Liver (tissue), 8 donors: ENCODE measurements at regions not wholly inside any gene's neighbourhood (a gene's known extent, or its start where the extent isn't known, plus 50 kb on each side); places are given as distances from the start of the nearest gene placed in this dataset.

Experiments
- DNase-seq: peaks from one replicate; pipeline ENCODE4 v3.0.0-alpha.2; 2017; ENCODE audit warnings: low spot score
- H3K27ac ChIP-seq, 2 donors: one replicate each; pipeline ENCODE4 v1.7.0; 2013; ENCODE audit warnings: inconsistent platforms in 2 of 2, low read length in 2 of 2, control low read depth in 1 of 2, low read depth in 1 of 2, mild to moderate bottlenecking in 1 of 2
- H3K27me3 ChIP-seq, 4 donors: one replicate each; pipeline versions ENCODE4 v1.6.1 to v1.7.0; 2013; ENCODE audit warnings: low read length in 3 of 4, inconsistent platforms in 1 of 4, mild to moderate bottlenecking in 1 of 4, moderate library complexity in 1 of 4; ENCODE audit not compliant: control insufficient read depth in 4 of 4, insufficient read depth in 4 of 4
- H3K36me3 ChIP-seq, 4 donors: one replicate each; pipeline versions ENCODE4 v1.6.1 to v1.7.0; 2013; ENCODE audit warnings: low read length in 3 of 4, mild to moderate bottlenecking in 3 of 4, low read depth in 1 of 4, moderate library complexity in 1 of 4; ENCODE audit not compliant: control insufficient read depth in 4 of 4, insufficient read depth in 3 of 4
- H3K4me1 ChIP-seq, 4 donors: one replicate each; pipeline versions ENCODE4 v1.6.1 to v1.7.0; 2013; ENCODE audit warnings: low read length in 3 of 4, mild to moderate bottlenecking in 3 of 4, moderate library complexity in 1 of 4; ENCODE audit not compliant: control insufficient read depth in 4 of 4, insufficient read depth in 4 of 4
- H3K4me3 ChIP-seq, 3 donors: one replicate each; pipeline versions ENCODE4 v1.6.1 to v1.7.0; 2013; ENCODE audit warnings: low read length in 3 of 3, control low read depth in 1 of 3, low read depth in 1 of 3, mild to moderate bottlenecking in 1 of 3
- H3K9ac ChIP-seq, 2 donors: one replicate each; pipeline ENCODE4 v1.7.0; 2013; ENCODE audit warnings: low read length in 2 of 2, mild to moderate bottlenecking in 2 of 2, moderate library complexity in 2 of 2, control low read depth in 1 of 2, low read depth in 1 of 2
- H3K9me3 ChIP-seq, 4 donors: one replicate each; pipeline versions ENCODE4 v1.6.1 to v1.7.0; 2013; ENCODE audit warnings: low read length in 3 of 4; ENCODE audit not compliant: control insufficient read depth in 4 of 4
- EGR1 ChIP-seq, 2 donors: IDR thresholded peaks; 2 replicates each; pipeline ENCODE4 v1.6.1; 2016 to 2018; ENCODE audit warnings: antibody characterized with exemption in 2 of 2, low read depth in 2 of 2
- FOXA1 ChIP-seq: IDR thresholded peaks from 2 replicates; pipeline ENCODE4 v1.6.1; 2016; ENCODE audit warnings: antibody characterized with exemption
- FOXA2 ChIP-seq: IDR thresholded peaks from 2 replicates; pipeline ENCODE4 v1.6.1; 2016; ENCODE audit warnings: antibody characterized with exemption
- GABPA ChIP-seq, 2 donors: IDR thresholded peaks in 1 of 2; conservative IDR thresholded peaks in 1 of 2; 2 replicates each; pipeline ENCODE4 v1.6.1; 2016; ENCODE audit warnings: antibody characterized with exemption in 2 of 2, mild to moderate bottlenecking in 1 of 2, moderate library complexity in 1 of 2
- HNF4A ChIP-seq, 2 donors: conservative IDR thresholded peaks; 2 replicates each; pipeline ENCODE4 v1.6.1; 2016; ENCODE audit warnings: antibody characterized with exemption in 2 of 2, mild to moderate bottlenecking in 2 of 2
- HNF4G ChIP-seq: IDR thresholded peaks from 2 replicates; pipeline ENCODE4 v1.6.1; 2016; ENCODE audit warnings: antibody characterized with exemption
- JUND ChIP-seq, 2 donors: IDR thresholded peaks; 2 replicates each; pipeline ENCODE4 v1.6.1; 2016; ENCODE audit warnings: antibody characterized with exemption in 2 of 2
- NR2F2 ChIP-seq: IDR thresholded peaks from 2 replicates; pipeline ENCODE4 v1.6.1; 2016; ENCODE audit warnings: antibody characterized with exemption
- RAD21 ChIP-seq, 2 donors: IDR thresholded peaks; 2 replicates each; pipeline ENCODE4 v1.6.1; 2016; ENCODE audit warnings: antibody characterized with exemption in 2 of 2, mild to moderate bottlenecking in 2 of 2
- RXRA ChIP-seq, 2 donors: IDR thresholded peaks; 2 replicates each; pipeline ENCODE4 v1.6.1; 2017 to 2018; ENCODE audit warnings: antibody characterized with exemption in 2 of 2, mild to moderate bottlenecking in 1 of 2
- SP1 ChIP-seq: IDR thresholded peaks from 2 replicates; pipeline ENCODE4 v1.6.1; 2018; ENCODE audit warnings: antibody characterized with exemption, mild to moderate bottlenecking
- TAF1 ChIP-seq: conservative IDR thresholded peaks from 2 replicates; pipeline ENCODE4 v1.6.1; 2016; ENCODE audit warnings: antibody characterized with exemption, mild to moderate bottlenecking
- YY1 ChIP-seq: IDR thresholded peaks from 2 replicates; pipeline ENCODE4 v1.6.1; 2016; ENCODE audit warnings: antibody characterized with exemption, mild to moderate bottlenecking
- WGBS: extraction: QIAGEN DNeasy Blood & Tissue Kit; methylation state at CpG from one replicate; pipeline ENCODE4 v1.1.7; 2013; 5-methylcytosine and 5-hydroxymethylcytosine counted together
- TF ChIP-seq, protein P1 (sequence below): fragments of 150-350 bp; IDR thresholded peaks from 2 replicates; pipeline ENCODE4 v1.5.1; 2017; ENCODE audit warnings: improper control_type of control experiment, low read depth, low read length; ENCODE audit not compliant: missing input control
- TF ChIP-seq, protein P2 (sequence below): IDR thresholded peaks from 2 replicates; pipeline ENCODE4 v1.6.1; 2016; ENCODE audit warnings: antibody characterized with exemption
- TF ChIP-seq, protein P3 (sequence below): IDR thresholded peaks from 2 replicates; pipeline ENCODE4 v1.6.1; 2016; ENCODE audit warnings: antibody characterized with exemption
- TF ChIP-seq, protein P4 (sequence below): IDR thresholded peaks from 2 replicates; pipeline ENCODE4 v1.6.1; 2016; ENCODE audit warnings: antibody characterized with exemption
- TF ChIP-seq, protein P5 (sequence below): IDR thresholded peaks from 2 replicates; pipeline ENCODE4 v1.6.1; 2016; ENCODE audit warnings: antibody characterized with exemption, mild to moderate bottlenecking
- donor health status: healthy.
- donor health status: healthy.
- donor health status: healthy.
- donor health status: healthy.
- donor health status: healthy.

DNA sequence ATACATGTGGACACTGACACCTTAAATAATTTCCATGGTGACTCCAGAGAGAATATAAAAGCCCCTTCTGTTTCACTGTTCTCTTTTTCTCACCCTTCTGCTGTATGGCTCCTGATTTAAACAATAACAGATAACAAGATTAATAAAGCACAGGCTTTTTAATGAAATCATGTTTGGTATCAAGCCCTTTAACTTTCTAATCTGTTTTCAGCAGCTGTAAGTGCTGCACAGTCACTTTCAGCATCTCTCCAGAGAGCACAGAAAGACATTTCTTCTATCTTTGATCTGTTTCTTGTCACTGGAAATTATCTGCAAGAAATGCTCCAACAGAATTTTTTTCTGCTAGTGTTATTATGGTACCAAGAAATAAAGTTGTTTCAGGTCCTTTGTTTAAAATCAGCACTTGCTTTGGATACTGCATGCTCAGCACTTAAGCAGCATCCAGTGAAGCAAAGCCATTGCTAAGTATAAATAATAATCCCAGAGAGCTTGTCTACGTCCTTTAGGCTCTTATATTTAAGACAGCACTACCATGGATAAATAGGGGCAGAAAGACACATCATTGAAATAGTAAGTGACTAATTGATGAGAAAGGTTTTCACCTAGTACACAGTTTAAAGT, 134.2 kb upstream of the CARD18 start:
- Histone ChIP-seq H3K36me3 (no peaks in the 10 kb centered on the region), H3K4me3 (no peak overlapping the region), H3K9me3 (no peaks in the 10 kb centered on the region), H3K9ac (no peak overlapping the region), H3K27me3 (no peaks in the 10 kb centered on the region), H3K4me1 (no peaks in the 10 kb centered on the region), H3K27ac (no peak overlapping the region)
- WGBS = 46% methylated on average over 1 of the region's 1 CpG
- DNase-seq = no peak
- TF ChIP-seq, protein P1, sequence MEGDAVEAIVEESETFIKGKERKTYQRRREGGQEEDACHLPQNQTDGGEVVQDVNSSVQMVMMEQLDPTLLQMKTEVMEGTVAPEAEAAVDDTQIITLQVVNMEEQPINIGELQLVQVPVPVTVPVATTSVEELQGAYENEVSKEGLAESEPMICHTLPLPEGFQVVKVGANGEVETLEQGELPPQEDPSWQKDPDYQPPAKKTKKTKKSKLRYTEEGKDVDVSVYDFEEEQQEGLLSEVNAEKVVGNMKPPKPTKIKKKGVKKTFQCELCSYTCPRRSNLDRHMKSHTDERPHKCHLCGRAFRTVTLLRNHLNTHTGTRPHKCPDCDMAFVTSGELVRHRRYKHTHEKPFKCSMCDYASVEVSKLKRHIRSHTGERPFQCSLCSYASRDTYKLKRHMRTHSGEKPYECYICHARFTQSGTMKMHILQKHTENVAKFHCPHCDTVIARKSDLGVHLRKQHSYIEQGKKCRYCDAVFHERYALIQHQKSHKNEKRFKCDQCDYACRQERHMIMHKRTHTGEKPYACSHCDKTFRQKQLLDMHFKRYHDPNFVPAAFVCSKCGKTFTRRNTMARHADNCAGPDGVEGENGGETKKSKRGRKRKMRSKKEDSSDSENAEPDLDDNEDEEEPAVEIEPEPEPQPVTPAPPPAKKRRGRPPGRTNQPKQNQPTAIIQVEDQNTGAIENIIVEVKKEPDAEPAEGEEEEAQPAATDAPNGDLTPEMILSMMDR = no peak
- TF ChIP-seq YY1 = no peak
- TF ChIP-seq GABPA (IDR thresholded peaks at IDR 0.05 in 1 of 2, conservative IDR thresholded peaks at IDR 0.05 in 1 of 2) = no peak
- TF ChIP-seq EGR1 (IDR thresholded peaks at IDR 0.05; ENCODE audit: low read depth in 2 of 2) = no peak
- no peak for TF ChIP-seq TAF1
- TF ChIP-seq, protein P2, sequence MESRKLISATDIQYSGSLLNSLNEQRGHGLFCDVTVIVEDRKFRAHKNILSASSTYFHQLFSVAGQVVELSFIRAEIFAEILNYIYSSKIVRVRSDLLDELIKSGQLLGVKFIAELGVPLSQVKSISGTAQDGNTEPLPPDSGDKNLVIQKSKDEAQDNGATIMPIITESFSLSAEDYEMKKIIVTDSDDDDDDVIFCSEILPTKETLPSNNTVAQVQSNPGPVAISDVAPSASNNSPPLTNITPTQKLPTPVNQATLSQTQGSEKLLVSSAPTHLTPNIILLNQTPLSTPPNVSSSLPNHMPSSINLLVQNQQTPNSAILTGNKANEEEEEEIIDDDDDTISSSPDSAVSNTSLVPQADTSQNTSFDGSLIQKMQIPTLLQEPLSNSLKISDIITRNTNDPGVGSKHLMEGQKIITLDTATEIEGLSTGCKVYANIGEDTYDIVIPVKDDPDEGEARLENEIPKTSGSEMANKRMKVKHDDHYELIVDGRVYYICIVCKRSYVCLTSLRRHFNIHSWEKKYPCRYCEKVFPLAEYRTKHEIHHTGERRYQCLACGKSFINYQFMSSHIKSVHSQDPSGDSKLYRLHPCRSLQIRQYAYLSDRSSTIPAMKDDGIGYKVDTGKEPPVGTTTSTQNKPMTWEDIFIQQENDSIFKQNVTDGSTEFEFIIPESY = no peak
- no peak for TF ChIP-seq HNF4G
- TF ChIP-seq FOXA2 = no peak
- TF ChIP-seq RXRA (IDR thresholded peaks at IDR 0.05) = no peak
- TF ChIP-seq, protein P3, sequence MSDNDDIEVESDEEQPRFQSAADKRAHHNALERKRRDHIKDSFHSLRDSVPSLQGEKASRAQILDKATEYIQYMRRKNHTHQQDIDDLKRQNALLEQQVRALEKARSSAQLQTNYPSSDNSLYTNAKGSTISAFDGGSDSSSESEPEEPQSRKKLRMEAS = no peak
- no peak for TF ChIP-seq FOXA1
- no peak for TF ChIP-seq RAD21 (IDR thresholded peaks at IDR 0.05)
- no peak for TF ChIP-seq NR2F2
- TF ChIP-seq SP1 = no peak
- TF ChIP-seq JUND (IDR thresholded peaks at IDR 0.05) = no peak
- TF ChIP-seq, protein P4, sequence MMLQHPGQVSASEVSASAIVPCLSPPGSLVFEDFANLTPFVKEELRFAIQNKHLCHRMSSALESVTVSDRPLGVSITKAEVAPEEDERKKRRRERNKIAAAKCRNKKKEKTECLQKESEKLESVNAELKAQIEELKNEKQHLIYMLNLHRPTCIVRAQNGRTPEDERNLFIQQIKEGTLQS = no peak
- TF ChIP-seq, protein P5, sequence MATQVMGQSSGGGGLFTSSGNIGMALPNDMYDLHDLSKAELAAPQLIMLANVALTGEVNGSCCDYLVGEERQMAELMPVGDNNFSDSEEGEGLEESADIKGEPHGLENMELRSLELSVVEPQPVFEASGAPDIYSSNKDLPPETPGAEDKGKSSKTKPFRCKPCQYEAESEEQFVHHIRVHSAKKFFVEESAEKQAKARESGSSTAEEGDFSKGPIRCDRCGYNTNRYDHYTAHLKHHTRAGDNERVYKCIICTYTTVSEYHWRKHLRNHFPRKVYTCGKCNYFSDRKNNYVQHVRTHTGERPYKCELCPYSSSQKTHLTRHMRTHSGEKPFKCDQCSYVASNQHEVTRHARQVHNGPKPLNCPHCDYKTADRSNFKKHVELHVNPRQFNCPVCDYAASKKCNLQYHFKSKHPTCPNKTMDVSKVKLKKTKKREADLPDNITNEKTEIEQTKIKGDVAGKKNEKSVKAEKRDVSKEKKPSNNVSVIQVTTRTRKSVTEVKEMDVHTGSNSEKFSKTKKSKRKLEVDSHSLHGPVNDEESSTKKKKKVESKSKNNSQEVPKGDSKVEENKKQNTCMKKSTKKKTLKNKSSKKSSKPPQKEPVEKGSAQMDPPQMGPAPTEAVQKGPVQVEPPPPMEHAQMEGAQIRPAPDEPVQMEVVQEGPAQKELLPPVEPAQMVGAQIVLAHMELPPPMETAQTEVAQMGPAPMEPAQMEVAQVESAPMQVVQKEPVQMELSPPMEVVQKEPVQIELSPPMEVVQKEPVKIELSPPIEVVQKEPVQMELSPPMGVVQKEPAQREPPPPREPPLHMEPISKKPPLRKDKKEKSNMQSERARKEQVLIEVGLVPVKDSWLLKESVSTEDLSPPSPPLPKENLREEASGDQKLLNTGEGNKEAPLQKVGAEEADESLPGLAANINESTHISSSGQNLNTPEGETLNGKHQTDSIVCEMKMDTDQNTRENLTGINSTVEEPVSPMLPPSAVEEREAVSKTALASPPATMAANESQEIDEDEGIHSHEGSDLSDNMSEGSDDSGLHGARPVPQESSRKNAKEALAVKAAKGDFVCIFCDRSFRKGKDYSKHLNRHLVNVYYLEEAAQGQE = no peak
- no peak for TF ChIP-seq HNF4A (conservative IDR thresholded peaks at IDR 0.05)
